Kidney epithelial cell (primary cell): ENCODE measurements at regions not wholly inside any gene's neighbourhood (a gene's known extent, or its start where the extent isn't known, plus 50 kb on each side); places are given as distances from the start of the nearest gene placed in this dataset.

Experiments
- DNase-seq: peaks from one replicate; pipeline ENCODE4 v3.0.0-alpha.2; 2010; ENCODE audit warnings: low read depth
- H3K27me3 ChIP-seq: 2 replicates; pipeline ENCODE4 v1.6.0; 2011; ENCODE audit warnings: low read length; ENCODE audit not compliant: control insufficient read depth, insufficient read depth
- H3K36me3 ChIP-seq: 2 replicates; pipeline ENCODE4 v1.5.1; 2011; ENCODE audit warnings: low read length; ENCODE audit not compliant: control insufficient read depth, insufficient read depth
- H3K4me3 ChIP-seq: 2 replicates; pipeline ENCODE4 v1.5.1; 2011; ENCODE audit warnings: low read depth, mild to moderate bottlenecking, control low read depth, low read length
- TF ChIP-seq, protein P1 (sequence below): IDR thresholded peaks from 2 replicates; pipeline ENCODE4 v1.5.1; 2011; ENCODE audit warnings: mild to moderate bottlenecking, moderate library complexity, low read length, control low read depth, inconsistent platforms; ENCODE audit not compliant: insufficient read depth, poor library complexity, severe bottlenecking

DNA sequence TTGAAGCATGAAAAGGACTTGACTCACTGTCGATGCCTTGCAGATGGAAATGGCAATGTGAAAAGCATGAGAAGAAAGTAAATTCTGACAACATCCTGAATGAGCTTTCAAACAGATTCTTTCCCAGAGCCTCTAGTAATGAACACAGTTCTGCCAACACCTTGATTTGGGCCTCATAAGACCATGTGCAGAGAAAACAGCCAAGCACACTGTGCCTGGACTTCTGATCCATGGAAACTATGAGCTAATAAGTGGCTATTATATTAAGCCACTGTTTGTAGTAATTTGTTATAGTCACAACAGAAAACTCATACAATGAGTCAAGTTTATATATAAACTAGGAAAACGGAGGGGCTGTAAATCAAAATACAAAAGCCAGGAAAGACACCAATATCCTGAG, 477.3 kb downstream of the MBD2 start:
- Histone ChIP-seq H3K36me3 (no peaks in the 10 kb centered on the region), H3K27me3 (no peaks in the 10 kb centered on the region), H3K4me3 (no peak overlapping the region)
- no peak for DNase-seq
- TF ChIP-seq, protein P1, sequence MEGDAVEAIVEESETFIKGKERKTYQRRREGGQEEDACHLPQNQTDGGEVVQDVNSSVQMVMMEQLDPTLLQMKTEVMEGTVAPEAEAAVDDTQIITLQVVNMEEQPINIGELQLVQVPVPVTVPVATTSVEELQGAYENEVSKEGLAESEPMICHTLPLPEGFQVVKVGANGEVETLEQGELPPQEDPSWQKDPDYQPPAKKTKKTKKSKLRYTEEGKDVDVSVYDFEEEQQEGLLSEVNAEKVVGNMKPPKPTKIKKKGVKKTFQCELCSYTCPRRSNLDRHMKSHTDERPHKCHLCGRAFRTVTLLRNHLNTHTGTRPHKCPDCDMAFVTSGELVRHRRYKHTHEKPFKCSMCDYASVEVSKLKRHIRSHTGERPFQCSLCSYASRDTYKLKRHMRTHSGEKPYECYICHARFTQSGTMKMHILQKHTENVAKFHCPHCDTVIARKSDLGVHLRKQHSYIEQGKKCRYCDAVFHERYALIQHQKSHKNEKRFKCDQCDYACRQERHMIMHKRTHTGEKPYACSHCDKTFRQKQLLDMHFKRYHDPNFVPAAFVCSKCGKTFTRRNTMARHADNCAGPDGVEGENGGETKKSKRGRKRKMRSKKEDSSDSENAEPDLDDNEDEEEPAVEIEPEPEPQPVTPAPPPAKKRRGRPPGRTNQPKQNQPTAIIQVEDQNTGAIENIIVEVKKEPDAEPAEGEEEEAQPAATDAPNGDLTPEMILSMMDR: no peak

DNA sequence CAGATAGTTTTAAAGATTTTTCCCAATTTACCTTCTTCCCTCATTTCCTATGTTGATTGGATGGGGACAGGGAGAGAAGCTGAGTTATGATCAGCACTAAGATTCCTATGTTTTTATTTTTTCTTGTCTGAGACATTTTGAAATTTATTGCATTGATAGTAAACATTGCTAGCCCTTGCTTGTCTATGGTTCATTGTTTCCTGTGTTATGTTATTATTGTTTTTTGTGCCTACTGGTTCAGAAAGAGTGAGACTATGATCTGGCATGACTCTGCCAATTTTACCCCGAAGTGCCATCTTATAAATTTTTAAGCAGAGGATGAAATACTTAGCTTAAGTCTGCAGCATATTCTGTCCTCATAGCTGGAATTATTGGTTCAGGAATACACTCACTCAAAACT, 478.5 kb downstream of the MBD2 start:
- Histone ChIP-seq H3K36me3 (no peaks in the 10 kb centered on the region), H3K27me3 (no peaks in the 10 kb centered on the region), H3K4me3 (no peak overlapping the region)
- DNase-seq: no peak
- TF ChIP-seq, protein P1: no peak

DNA sequence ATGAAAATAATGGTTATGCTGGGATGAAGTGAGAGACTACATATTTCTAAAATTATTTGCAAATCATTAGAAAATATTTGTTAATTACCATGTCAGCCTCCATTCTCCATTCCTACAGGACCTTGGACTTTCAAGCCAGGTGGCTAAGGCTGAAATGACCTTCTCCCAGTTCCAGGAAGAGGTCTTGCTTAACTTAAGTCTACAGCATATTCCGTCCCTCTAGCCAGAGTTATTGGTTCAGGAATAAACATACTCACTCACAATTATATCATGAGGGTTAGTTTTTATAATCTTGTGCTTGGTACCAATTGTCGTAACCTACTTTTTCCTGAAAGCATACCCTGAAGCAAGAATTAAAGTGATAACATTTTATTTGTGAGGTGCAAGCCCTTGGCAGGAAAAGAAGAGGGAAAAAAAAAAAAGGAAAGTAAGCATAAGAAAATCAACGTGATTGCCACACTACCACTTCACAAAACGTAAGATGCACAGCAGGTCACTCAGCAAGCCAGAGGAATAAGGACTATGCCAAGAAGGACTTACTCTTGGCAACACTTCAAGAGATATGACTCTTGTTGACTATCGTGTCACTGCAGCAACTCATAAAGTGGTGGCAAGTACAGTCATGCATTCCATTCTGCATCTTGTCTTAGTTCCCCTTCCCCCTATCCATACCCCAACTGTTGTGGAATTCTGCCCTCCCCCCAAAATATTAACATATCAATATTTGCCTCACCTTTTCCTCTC, 479.1 kb downstream of the MBD2 start:
- H3K4me3 ChIP-seq: no peak overlapping the region
- no peaks in the 10 kb centered on the region for H3K27me3 ChIP-seq
- no peaks in the 10 kb centered on the region for H3K36me3 ChIP-seq
- DNase-seq: no peak
- TF ChIP-seq, protein P1: no peak

DNA sequence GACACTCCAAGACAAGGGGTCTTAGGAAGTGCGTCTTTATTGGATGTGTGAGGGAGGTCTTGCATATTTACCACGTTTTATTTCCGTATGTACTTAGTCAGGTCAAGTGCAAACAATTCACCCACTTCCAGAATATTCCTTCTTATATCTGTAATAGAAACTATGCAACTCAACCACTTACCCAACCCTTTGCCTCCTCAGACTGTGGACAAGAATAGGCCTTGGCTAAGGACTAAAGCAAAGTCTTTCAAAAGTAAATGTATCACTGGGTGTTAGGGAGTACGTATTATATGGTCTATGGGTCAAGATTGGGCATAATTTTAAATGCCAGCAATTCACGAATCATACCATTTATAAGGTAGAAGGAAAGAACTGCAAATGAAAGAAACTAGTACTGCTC, 484.8 kb downstream of the MBD2 start:
- TF ChIP-seq, protein P1: no peak
- Histone ChIP-seq H3K27me3 (no peaks in the 10 kb centered on the region), H3K4me3 (no peak overlapping the region), H3K36me3 (no peaks in the 10 kb centered on the region)
- no peak for DNase-seq

DNA sequence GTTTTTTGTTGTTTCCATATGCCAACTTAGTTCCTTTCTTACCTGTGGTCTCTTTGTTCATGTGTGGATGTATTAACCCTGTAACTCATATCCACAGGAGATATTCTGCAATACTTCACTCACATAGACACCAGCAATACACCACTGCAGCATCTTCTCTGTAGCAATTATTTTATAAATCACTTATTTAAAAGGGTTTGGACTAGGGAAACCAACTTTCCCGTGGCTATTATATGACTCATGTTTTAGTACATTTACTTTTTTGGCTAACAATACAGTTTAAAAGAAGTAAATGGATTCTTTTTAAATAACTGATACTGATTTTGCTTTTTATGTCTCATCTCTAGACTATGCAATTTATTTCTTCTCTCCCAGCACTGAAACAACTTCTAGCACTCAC, 488.9 kb downstream of the MBD2 start:
- H3K36me3 ChIP-seq: no peaks in the 10 kb centered on the region
- TF ChIP-seq, protein P1: no peak
- no peak for DNase-seq
- no peak overlapping the region for H3K4me3 ChIP-seq
- no peaks in the 10 kb centered on the region for H3K27me3 ChIP-seq
